CD4-positive, alpha-beta T cell treated with Interleukin-2 at 100 ng/mL for 4 hours (primary cell): ENCODE measurements at regions not wholly inside any gene's neighbourhood (a gene's known extent, or its start where the extent isn't known, plus 50 kb on each side); places are given as distances from the start of the nearest gene placed in this dataset.

Source experiments
- DNase-seq: peaks from one replicate; pipeline ENCODE4 v3.0.0-alpha.2; 2020; ENCODE audit warnings: low spot score

GRCh38 chr2:125070726-125071505 is 1045.8 kb downstream of the CNTNAP5 start:
- DNase-seq = no peak

- DNase-seq = no peak
Measured at GRCh38 chr2:125073440-125073839, 1048.4 kb downstream of the CNTNAP5 start.

- DNase-seq = no peak
Measured at GRCh38 chr2:125085904-125086303, 1060.8 kb downstream of the CNTNAP5 start.

- no peak for DNase-seq
Measured at GRCh38 chr2:125086313-125087184, 1061.5 kb downstream of the CNTNAP5 start.

- no peak for DNase-seq
Measured at GRCh38 chr2:125092276-125093009, 1067.4 kb downstream of the CNTNAP5 start.

GRCh38 chr2:125095826-125096225 is 1070.7 kb downstream of the CNTNAP5 start:
- no peak for DNase-seq

GRCh38 chr2:125106710-125107109 is 1081.6 kb downstream of the CNTNAP5 start:
- no peak for DNase-seq

- no peak for DNase-seq
Measured at GRCh38 chr2:125107446-125107845, 1082.4 kb downstream of the CNTNAP5 start.

- DNase-seq = no peak
Measured at GRCh38 chr2:125108251-125108650, 1083.2 kb downstream of the CNTNAP5 start.

- no peak for DNase-seq
Measured at GRCh38 chr2:125125902-125126301, 1100.8 kb downstream of the CNTNAP5 start.

GRCh38 chr2:125160947-125161346 is 1135.9 kb downstream of the CNTNAP5 start:
- DNase-seq = no peak

- no peak for DNase-seq
Measured at GRCh38 chr2:125167152-125167551, 1142.1 kb downstream of the CNTNAP5 start.

- no peak for DNase-seq
Measured at GRCh38 chr2:125167820-125168219, 1142.7 kb downstream of the CNTNAP5 start.

- no peak for DNase-seq
Measured at GRCh38 chr2:125168442-125168841, 1143.4 kb downstream of the CNTNAP5 start.

GRCh38 chr2:125169022-125169763 is 1144.1 kb downstream of the CNTNAP5 start:
- no peak for DNase-seq

GRCh38 chr2:125169764-125170146 is 1144.7 kb downstream of the CNTNAP5 start:
- no peak for DNase-seq

GRCh38 chr2:125172181-125172580 is 1147.1 kb downstream of the CNTNAP5 start:
- DNase-seq = no peak

GRCh38 chr2:125175415-125175814 is 1150.3 kb downstream of the CNTNAP5 start:
- no peak for DNase-seq

GRCh38 chr2:125185691-125186270 is 1160.7 kb downstream of the CNTNAP5 start:
- DNase-seq = no peak

GRCh38 chr2:125207431-125207830 is 1182.3 kb downstream of the CNTNAP5 start:
- no peak for DNase-seq

- no peak for DNase-seq
Measured at GRCh38 chr2:125216321-125216720, 1191.2 kb downstream of the CNTNAP5 start.
